Activated T-helper 1 cell treated with anti-CD3 and anti-CD28 coated beads, Interleukin-12 subunit alpha, Interleukin-12 subunit beta, Interleukin-2, Interleukin-4 antibody, amounts not matched to agents 30 ng/mL and 10 ng/mL and 1 ng/mL, durations not matched to agents 14 hours and 24 hours and 36 hours (primary cell): ENCODE measurements at regions not wholly inside any gene's neighbourhood (a gene's known extent, or its start where the extent isn't known, plus 50 kb on each side); places are given as distances from the start of the nearest gene placed in this dataset.
"Not testable (repeated sequence)": the region's sequence is repeated elsewhere in the genome, so short reads cannot be mapped to it uniquely, and the experiment has no call there.

Experiments used
- DNase-seq: peaks from one replicate; pipeline ENCODE4 v3.0.0; 2021; ENCODE audit warnings: low spot score
- H3K27ac Mint-ChIP-seq: one replicate; pipeline ENCODE4 v1.8.0; 2021; ENCODE audit warnings: mild to moderate bottlenecking, mixed read lengths
- H3K27me3 Mint-ChIP-seq: one replicate; pipeline ENCODE4 v1.8.0; 2022; ENCODE audit warnings: mild to moderate bottlenecking, moderate library complexity, mixed read lengths; ENCODE audit not compliant: insufficient read depth
- H3K36me3 Mint-ChIP-seq: one replicate; pipeline ENCODE4 v1.8.0; 2021; ENCODE audit warnings: low read depth, mixed read lengths
- H3K4me1 Mint-ChIP-seq: one replicate; pipeline ENCODE4 v1.8.0; 2021; ENCODE audit warnings: low read depth, mixed read lengths
- H3K4me3 Mint-ChIP-seq: one replicate; pipeline ENCODE4 v1.8.0; 2021; ENCODE audit warnings: mild to moderate bottlenecking, moderate library complexity, mixed read lengths
- H3K9me3 Mint-ChIP-seq: one replicate; pipeline ENCODE4 v1.8.0; 2021; ENCODE audit warnings: mixed read lengths
- intact Hi-C: fragments of 100-400 bp; cut with micrococcal nuclease; formaldehyde crosslinking; loops from one replicate; pipeline ENCODE4 v1.15.1; 2024

GRCh38 chr1:43034778-43035177 lies 76.1 kb upstream of the SLC2A1 start:
- H3K27me3 Mint-ChIP-seq, result peaks cover 2% of the 10 kb centered on the region
- H3K4me3 Mint-ChIP-seq, result no peak overlapping the region
- no peaks in the 10 kb centered on the region for H3K9me3 Mint-ChIP-seq
- H3K27ac Mint-ChIP-seq, result peak overlapping the region; percentile 86
- no peaks in the 10 kb centered on the region for H3K36me3 Mint-ChIP-seq
- H3K4me1 Mint-ChIP-seq, result peaks cover 11% of the 10 kb centered on the region
- intact Hi-C loops, result no loop called here
- DNase-seq, result no peak

GRCh38 chr1:43034195-43034658 lies 75.6 kb upstream of the SLC2A1 start:
- intact Hi-C loops, result no loop called here
- Mint-ChIP-seq H3K9me3 (no peaks in the 10 kb centered on the region), H3K27me3 (peaks cover 2% of the 10 kb centered on the region), H3K4me1 (peaks cover 11% of the 10 kb centered on the region), H3K27ac (peak overlapping the region; percentile 86), H3K36me3 (no peaks in the 10 kb centered on the region), H3K4me3 (no peak overlapping the region)
- DNase-seq, result no peak

- H3K27me3 Mint-ChIP-seq, result no peaks in the 10 kb centered on the region
- DNase-seq, result no peak
- intact Hi-C loops, result no loop called here
- H3K4me3 Mint-ChIP-seq, result no peak overlapping the region
- H3K27ac Mint-ChIP-seq, result no peak overlapping the region
- peaks cover 11% of the 10 kb centered on the region for H3K4me1 Mint-ChIP-seq
- no peaks in the 10 kb centered on the region for H3K9me3 Mint-ChIP-seq
- H3K36me3 Mint-ChIP-seq, result no peaks in the 10 kb centered on the region
These were observed 72.9 kb upstream of the SLC2A1 start for GRCh38 chr1:43031316-43032203.

- Mint-ChIP-seq H3K27ac (no peak overlapping the region), H3K9me3 (no peaks in the 10 kb centered on the region), H3K36me3 (no peaks in the 10 kb centered on the region), H3K4me3 (no peak overlapping the region), H3K4me1 (no peaks in the 10 kb centered on the region), H3K27me3 (no peaks in the 10 kb centered on the region)
- no peak for DNase-seq
- intact Hi-C loops, result no loop called here
These were observed 66.2 kb upstream of the SLC2A1 start for GRCh38 chr1:43024905-43025304.

GRCh38 chr1:43021547-43022474 lies 63.1 kb upstream of the SLC2A1 start:
- DNase-seq, result no peak
- intact Hi-C loops, result no loop called here
- no peak overlapping the region for H3K4me3 Mint-ChIP-seq
- H3K27ac Mint-ChIP-seq, result no peak overlapping the region
- no peaks in the 10 kb centered on the region for H3K4me1 Mint-ChIP-seq
- H3K27me3 Mint-ChIP-seq, result peaks cover 8% of the 10 kb centered on the region
- no peaks in the 10 kb centered on the region for H3K36me3 Mint-ChIP-seq
- no peaks in the 10 kb centered on the region for H3K9me3 Mint-ChIP-seq

- intact Hi-C loops, result no loop called here
- Mint-ChIP-seq H3K4me1 (no peaks in the 10 kb centered on the region), H3K9me3 (no peaks in the 10 kb centered on the region), H3K27me3 (peaks cover 12% of the 10 kb centered on the region), H3K36me3 (no peaks in the 10 kb centered on the region), H3K4me3 (no peak overlapping the region), H3K27ac (no peak overlapping the region)
- no peak for DNase-seq
These were observed 60.6 kb upstream of the SLC2A1 start for GRCh38 chr1:43019226-43019625.

GRCh38 chr1:43018121-43018520 lies 59.5 kb upstream of the SLC2A1 start:
- H3K27ac Mint-ChIP-seq, result no peak overlapping the region
- no peaks in the 10 kb centered on the region for H3K4me1 Mint-ChIP-seq

GRCh38 chr1:43015269-43015668 lies 56.6 kb upstream of the SLC2A1 start:
- H3K4me1 Mint-ChIP-seq, result no peaks in the 10 kb centered on the region
- H3K9me3 Mint-ChIP-seq, result no peaks in the 10 kb centered on the region
- no peak overlapping the region for H3K27ac Mint-ChIP-seq
- H3K4me3 Mint-ChIP-seq, result no peak overlapping the region
- DNase-seq, result no peak
- peaks cover 23% of the 10 kb centered on the region for H3K27me3 Mint-ChIP-seq
- H3K36me3 Mint-ChIP-seq, result no peaks in the 10 kb centered on the region
- intact Hi-C loops, result no loop called here

More at GRCh38 chr1:43018121-43018520, 59.5 kb upstream of the SLC2A1 start:
- Mint-ChIP-seq H3K27me3 (peaks cover 18% of the 10 kb centered on the region), H3K9me3 (no peaks in the 10 kb centered on the region), H3K4me3 (no peak overlapping the region), H3K36me3 (no peaks in the 10 kb centered on the region)
- no peak for DNase-seq
- intact Hi-C loops, result no loop called here

- DNase-seq, intact Hi-C loops, H3K9me3 Mint-ChIP-seq, H3K4me1 Mint-ChIP-seq, H3K27ac Mint-ChIP-seq, H3K36me3 Mint-ChIP-seq, H3K4me3 Mint-ChIP-seq: not testable (repeated sequence)
- peaks cover 23% of the 10 kb centered on the region for H3K27me3 Mint-ChIP-seq
These were observed 55.9 kb upstream of the SLC2A1 start for GRCh38 chr1:43014579-43014978.

GRCh38 chr1:43011020-43011419 lies 52.4 kb upstream of the SLC2A1 start:
- H3K9me3 Mint-ChIP-seq, result no peaks in the 10 kb centered on the region
- intact Hi-C loops, result no loop called here

GRCh38 chr1:43009274-43009673 lies 50.6 kb upstream of the SLC2A1 start:
- H3K4me3 Mint-ChIP-seq, result no peak overlapping the region
- H3K9me3 Mint-ChIP-seq, result no peaks in the 10 kb centered on the region
- H3K36me3 Mint-ChIP-seq, result no peaks in the 10 kb centered on the region

More at GRCh38 chr1:43011020-43011419, 52.4 kb upstream of the SLC2A1 start:
- no peak for DNase-seq
- Mint-ChIP-seq H3K4me1 (no peaks in the 10 kb centered on the region), H3K4me3 (no peak overlapping the region), H3K27ac (no peak overlapping the region), H3K36me3 (no peaks in the 10 kb centered on the region), H3K27me3 (peaks cover 16% of the 10 kb centered on the region)

GRCh38 chr1:43008115-43009060 lies 49.7 kb upstream of the SLC2A1 start:
- H3K4me1 Mint-ChIP-seq, result no peaks in the 10 kb centered on the region
- H3K27me3 Mint-ChIP-seq, result peaks cover 8% of the 10 kb centered on the region
- no peak for DNase-seq
- no peaks in the 10 kb centered on the region for H3K36me3 Mint-ChIP-seq
- no peak overlapping the region for H3K27ac Mint-ChIP-seq
- no peak overlapping the region for H3K4me3 Mint-ChIP-seq
- no peaks in the 10 kb centered on the region for H3K9me3 Mint-ChIP-seq
- intact Hi-C loops, result no loop called here

More at GRCh38 chr1:43009274-43009673, 50.6 kb upstream of the SLC2A1 start:
- DNase-seq, result no peak
- H3K4me1 Mint-ChIP-seq, result no peaks in the 10 kb centered on the region
- no peak overlapping the region for H3K27ac Mint-ChIP-seq
- intact Hi-C loops, result no loop called here
- peaks cover 12% of the 10 kb centered on the region for H3K27me3 Mint-ChIP-seq
